ENCODE measurements at regions not wholly inside any gene's neighbourhood (a gene's known extent, or its start where the extent isn't known, plus 50 kb on each side); places are given as distances from the start of the nearest gene placed in this dataset.

DNA sequence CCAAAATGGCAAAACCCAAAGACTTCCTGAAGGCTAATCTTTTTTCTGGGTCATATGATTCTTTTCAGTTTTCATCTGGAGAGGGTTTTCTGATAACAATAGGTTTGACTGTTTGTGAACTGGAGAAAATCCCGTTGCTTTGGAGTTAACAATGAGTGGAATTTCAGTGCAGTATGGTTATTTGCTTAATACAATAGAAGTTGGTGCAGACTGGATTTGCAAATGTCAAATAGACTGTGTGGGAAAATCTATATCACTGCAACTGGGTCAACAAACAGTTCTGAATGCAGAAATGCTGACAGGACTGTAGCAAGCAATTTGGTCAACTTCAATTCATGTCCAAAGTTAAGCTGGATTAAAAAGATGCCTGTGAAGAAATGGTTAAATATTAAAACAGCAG is 267.5 kb upstream of the ARGLU1 start:
- TF ChIP-seq, protein P1, sequence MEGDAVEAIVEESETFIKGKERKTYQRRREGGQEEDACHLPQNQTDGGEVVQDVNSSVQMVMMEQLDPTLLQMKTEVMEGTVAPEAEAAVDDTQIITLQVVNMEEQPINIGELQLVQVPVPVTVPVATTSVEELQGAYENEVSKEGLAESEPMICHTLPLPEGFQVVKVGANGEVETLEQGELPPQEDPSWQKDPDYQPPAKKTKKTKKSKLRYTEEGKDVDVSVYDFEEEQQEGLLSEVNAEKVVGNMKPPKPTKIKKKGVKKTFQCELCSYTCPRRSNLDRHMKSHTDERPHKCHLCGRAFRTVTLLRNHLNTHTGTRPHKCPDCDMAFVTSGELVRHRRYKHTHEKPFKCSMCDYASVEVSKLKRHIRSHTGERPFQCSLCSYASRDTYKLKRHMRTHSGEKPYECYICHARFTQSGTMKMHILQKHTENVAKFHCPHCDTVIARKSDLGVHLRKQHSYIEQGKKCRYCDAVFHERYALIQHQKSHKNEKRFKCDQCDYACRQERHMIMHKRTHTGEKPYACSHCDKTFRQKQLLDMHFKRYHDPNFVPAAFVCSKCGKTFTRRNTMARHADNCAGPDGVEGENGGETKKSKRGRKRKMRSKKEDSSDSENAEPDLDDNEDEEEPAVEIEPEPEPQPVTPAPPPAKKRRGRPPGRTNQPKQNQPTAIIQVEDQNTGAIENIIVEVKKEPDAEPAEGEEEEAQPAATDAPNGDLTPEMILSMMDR (IDR thresholded peaks at IDR 0.05; ENCODE audit: low read depth, low read length) = no peak
- TF ChIP-seq MAX (IDR thresholded peaks at IDR 0.05; ENCODE audit: low read depth, low read length) = no peak

Measured in NB4 (cell line).